GM23338 (cell line): ENCODE measurements at regions not wholly inside any gene's neighbourhood (a gene's known extent, or its start where the extent isn't known, plus 50 kb on each side); places are given as distances from the start of the nearest gene placed in this dataset.

ENCODE experiments used
- ATAC-seq: fragments of 200-7000 bp; cut with Tn5 transposase; 3 replicates; pipeline ENCODE4 v1.9.1; 2020
- DNase-seq: peaks from one replicate; pipeline ENCODE4 v3.0.0-alpha.2; 2015; ENCODE audit warnings: low spot score
- H2AFZ ChIP-seq: fragments of 200-600 bp; sonication (generic); 2 replicates; pipeline ENCODE4 v1.8.0; 2016; ENCODE audit warnings: antibody characterized with exemption, mild to moderate bottlenecking, moderate library complexity
- H3F3A ChIP-seq: fragments of 200-600 bp; sonication (generic); replicated peaks from 2 replicates; pipeline ENCODE4 v1.8.0; 2017; ENCODE audit warnings: antibody characterized with exemption, mixed run types, low read depth
- H3K27ac ChIP-seq: fragments of 200-600 bp; sonication (generic); 2 replicates; pipeline ENCODE4 v1.6.1; 2016; ENCODE audit warnings: low read depth
- H3K27me3 ChIP-seq: fragments of 200-600 bp; sonication (generic); 2 replicates; pipeline ENCODE4 v1.8.0; 2016; ENCODE audit warnings: mild to moderate bottlenecking, mixed run types, moderate library complexity; ENCODE audit not compliant: insufficient read depth
- H3K36me3 ChIP-seq: fragments of 200-600 bp; sonication (generic); 2 replicates; pipeline ENCODE4 v1.8.0; 2016; ENCODE audit warnings: mild to moderate bottlenecking; ENCODE audit not compliant: insufficient read depth
- H3K4me1 ChIP-seq: fragments of 200-600 bp; sonication (generic); 2 replicates; pipeline ENCODE4 v1.8.0; 2016; ENCODE audit warnings: mild to moderate bottlenecking, moderate library complexity; ENCODE audit not compliant: insufficient read depth
- H3K4me2 ChIP-seq: fragments of 200-600 bp; sonication (generic); 2 replicates; pipeline ENCODE4 v1.7.1; 2017; ENCODE audit warnings: mixed run types
- H3K4me3 ChIP-seq: fragments of 200-600 bp; sonication (generic); 2 replicates; pipeline ENCODE4 v1.6.1; 2016; ENCODE audit warnings: mixed run types
- H3K79me2 ChIP-seq: fragments of 200-600 bp; sonication (generic); replicated peaks from 2 replicates; pipeline ENCODE4 v1.8.0; 2017; ENCODE audit warnings: mild to moderate bottlenecking; ENCODE audit not compliant: insufficient read depth
- H3K9me2 ChIP-seq: fragments of 200-600 bp; sonication (generic); 2 replicates; pipeline ENCODE4 v1.8.0; 2017; ENCODE audit not compliant: insufficient read depth
- H4K20me1 ChIP-seq: fragments of 200-600 bp; sonication (generic); replicated peaks from 2 replicates; pipeline ENCODE4 v1.8.0; 2017; ENCODE audit warnings: mild to moderate bottlenecking; ENCODE audit not compliant: insufficient read depth
- H3K27ac Mint-ChIP-seq: 2 replicates; pipeline ENCODE4 v1.8.0; 2020; ENCODE audit warnings: inconsistent platforms, mild to moderate bottlenecking, moderate library complexity, mixed read lengths
- H3K27me3 Mint-ChIP-seq: 3 replicates; pipeline ENCODE4 v1.8.0; 2022; ENCODE audit warnings: low read depth, mild to moderate bottlenecking, moderate library complexity, mixed read lengths, inconsistent platforms; ENCODE audit not compliant: insufficient read depth, poor library complexity
- H3K36me3 Mint-ChIP-seq: 3 replicates; pipeline ENCODE4 v1.8.0; 2021; ENCODE audit warnings: low read depth, mild to moderate bottlenecking, inconsistent platforms, moderate library complexity, mixed read lengths
- H3K4me1 Mint-ChIP-seq: 3 replicates; pipeline ENCODE4 v1.8.0; 2020; ENCODE audit warnings: mild to moderate bottlenecking, inconsistent platforms, mixed read lengths
- H3K4me3 Mint-ChIP-seq: 3 replicates; pipeline ENCODE4 v1.8.0; 2021; ENCODE audit warnings: moderate library complexity, mild to moderate bottlenecking, inconsistent platforms, mixed read lengths
- H3K9me3 Mint-ChIP-seq: 3 replicates; pipeline ENCODE4 v1.8.0; 2020; ENCODE audit warnings: moderate library complexity, mild to moderate bottlenecking, inconsistent platforms, mixed read lengths
- CREB1 ChIP-seq: fragments of 250-450 bp; sonication (Bioruptor Pico); IDR thresholded peaks from 2 replicates; pipeline ENCODE4 v1.5.0; 2020; ENCODE audit warnings: low read depth, mild to moderate bottlenecking, moderate library complexity
- EZH2 ChIP-seq: fragments of 200-600 bp; sonication (generic); IDR thresholded peaks from one replicate; pipeline ENCODE4 v1.8.0; 2017; ENCODE audit warnings: antibody characterized with exemption, mild to moderate bottlenecking, low read depth; ENCODE audit not compliant: unreplicated experiment
- EZH2phosphoT487 ChIP-seq: fragments of 200-600 bp; sonication (generic); IDR thresholded peaks from one replicate; pipeline ENCODE4 v1.8.1; 2018; ENCODE audit warnings: antibody characterized with exemption; ENCODE audit not compliant: unreplicated experiment
- JUNB ChIP-seq: IDR thresholded peaks from one replicate; pipeline ENCODE4 v1.6.1; 2016; ENCODE audit warnings: antibody characterized with exemption; ENCODE audit not compliant: unreplicated experiment
- POLR2AphosphoS5 ChIP-seq: IDR thresholded peaks from 2 replicates; pipeline ENCODE4 v1.6.1; 2016; ENCODE audit warnings: antibody characterized with exemption, low read depth
- STAT1 ChIP-seq: IDR thresholded peaks from one replicate; pipeline ENCODE4 v1.6.1; 2016; ENCODE audit warnings: antibody characterized with exemption; ENCODE audit not compliant: unreplicated experiment
- ZNF114 ChIP-seq: fragments of 250-450 bp; sonication (Bioruptor Pico); IDR thresholded peaks from 2 replicates; pipeline ENCODE4 v1.5.0; 2020; ENCODE audit warnings: mild to moderate bottlenecking, moderate library complexity
- ZNF331 ChIP-seq: fragments of 250-450 bp; sonication (Bioruptor Pico); IDR thresholded peaks from 2 replicates; pipeline ENCODE4 v1.5.0; 2020; ENCODE audit warnings: low read depth, mild to moderate bottlenecking, moderate library complexity
- TF ChIP-seq, protein P1 (sequence below), 2 experiments: fragments of 200-600 bp in 1 of 2; sonication (generic) in 1 of 2; conservative IDR thresholded peaks; 2 replicates each; pipeline versions ENCODE4 v1.5.1 to v1.6.1; 2016 to 2017; ENCODE audit warnings: antibody characterized with exemption in 2 of 2, low read depth in 2 of 2, mild to moderate bottlenecking in 2 of 2, moderate library complexity in 1 of 2
- TF ChIP-seq, protein P2 (sequence below): IDR thresholded peaks from one replicate; pipeline ENCODE4 v1.6.1; 2018; ENCODE audit warnings: antibody characterized with exemption; ENCODE audit not compliant: unreplicated experiment
- TF ChIP-seq, protein P3 (sequence below): fragments of 250-450 bp; sonication (Bioruptor Pico); IDR thresholded peaks from 2 replicates; pipeline ENCODE4 v1.5.0; 2020; ENCODE audit warnings: mild to moderate bottlenecking, moderate library complexity

DNA sequence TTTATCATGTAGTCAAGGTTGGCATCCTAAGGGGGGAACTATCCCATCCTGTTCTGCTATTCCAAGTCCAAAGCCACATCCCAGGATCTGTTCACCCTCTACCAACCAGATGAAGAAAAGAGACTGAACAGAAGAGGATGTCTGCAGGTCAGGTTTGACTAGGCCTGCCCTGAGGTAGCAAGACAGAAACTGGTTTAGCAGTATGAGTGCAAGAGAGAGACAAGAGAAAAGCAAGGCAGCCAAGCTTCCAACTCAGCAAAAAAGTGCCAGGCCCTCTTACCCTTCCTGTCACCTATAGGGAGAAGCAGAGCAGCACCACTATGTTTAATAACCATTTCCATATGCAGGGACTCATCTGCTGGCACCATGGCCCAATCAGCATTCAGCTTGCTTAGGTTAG is 320.8 kb upstream of the DUSP10 start (continued):
- TF ChIP-seq JUNB (no peak), POLR2AphosphoS5 (no peak), STAT1 (no peak)
- TF ChIP-seq, protein P1, sequence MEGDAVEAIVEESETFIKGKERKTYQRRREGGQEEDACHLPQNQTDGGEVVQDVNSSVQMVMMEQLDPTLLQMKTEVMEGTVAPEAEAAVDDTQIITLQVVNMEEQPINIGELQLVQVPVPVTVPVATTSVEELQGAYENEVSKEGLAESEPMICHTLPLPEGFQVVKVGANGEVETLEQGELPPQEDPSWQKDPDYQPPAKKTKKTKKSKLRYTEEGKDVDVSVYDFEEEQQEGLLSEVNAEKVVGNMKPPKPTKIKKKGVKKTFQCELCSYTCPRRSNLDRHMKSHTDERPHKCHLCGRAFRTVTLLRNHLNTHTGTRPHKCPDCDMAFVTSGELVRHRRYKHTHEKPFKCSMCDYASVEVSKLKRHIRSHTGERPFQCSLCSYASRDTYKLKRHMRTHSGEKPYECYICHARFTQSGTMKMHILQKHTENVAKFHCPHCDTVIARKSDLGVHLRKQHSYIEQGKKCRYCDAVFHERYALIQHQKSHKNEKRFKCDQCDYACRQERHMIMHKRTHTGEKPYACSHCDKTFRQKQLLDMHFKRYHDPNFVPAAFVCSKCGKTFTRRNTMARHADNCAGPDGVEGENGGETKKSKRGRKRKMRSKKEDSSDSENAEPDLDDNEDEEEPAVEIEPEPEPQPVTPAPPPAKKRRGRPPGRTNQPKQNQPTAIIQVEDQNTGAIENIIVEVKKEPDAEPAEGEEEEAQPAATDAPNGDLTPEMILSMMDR (conservative IDR thresholded peaks at IDR 0.05; ENCODE audit: low read depth in 2 of 2), result no peak

GRCh38 chr1:222061711-222062359 is 319.9 kb upstream of the DUSP10 start:
- no peaks in the 10 kb centered on the region for H3K79me2 ChIP-seq
- H3K27me3 ChIP-seq, result no peaks in the 10 kb centered on the region
- no peak for DNase-seq
- Mint-ChIP-seq H3K27ac (no peak overlapping the region), H3K9me3 (peaks cover 27% of the 10 kb centered on the region), H3K4me1 (no peaks in the 10 kb centered on the region), H3K36me3 (peaks cover 26% of the 10 kb centered on the region), H3K4me3 (no peak overlapping the region), H3K27me3 (no peaks in the 10 kb centered on the region)
- H3K4me1 ChIP-seq, result no peaks in the 10 kb centered on the region
- H3K36me3 ChIP-seq, result no peaks in the 10 kb centered on the region
- no peaks in the 10 kb centered on the region for H4K20me1 ChIP-seq
- ATAC-seq, result no peak
- no peaks in the 10 kb centered on the region for H3K9me2 ChIP-seq
- TF ChIP-seq, protein P2, sequence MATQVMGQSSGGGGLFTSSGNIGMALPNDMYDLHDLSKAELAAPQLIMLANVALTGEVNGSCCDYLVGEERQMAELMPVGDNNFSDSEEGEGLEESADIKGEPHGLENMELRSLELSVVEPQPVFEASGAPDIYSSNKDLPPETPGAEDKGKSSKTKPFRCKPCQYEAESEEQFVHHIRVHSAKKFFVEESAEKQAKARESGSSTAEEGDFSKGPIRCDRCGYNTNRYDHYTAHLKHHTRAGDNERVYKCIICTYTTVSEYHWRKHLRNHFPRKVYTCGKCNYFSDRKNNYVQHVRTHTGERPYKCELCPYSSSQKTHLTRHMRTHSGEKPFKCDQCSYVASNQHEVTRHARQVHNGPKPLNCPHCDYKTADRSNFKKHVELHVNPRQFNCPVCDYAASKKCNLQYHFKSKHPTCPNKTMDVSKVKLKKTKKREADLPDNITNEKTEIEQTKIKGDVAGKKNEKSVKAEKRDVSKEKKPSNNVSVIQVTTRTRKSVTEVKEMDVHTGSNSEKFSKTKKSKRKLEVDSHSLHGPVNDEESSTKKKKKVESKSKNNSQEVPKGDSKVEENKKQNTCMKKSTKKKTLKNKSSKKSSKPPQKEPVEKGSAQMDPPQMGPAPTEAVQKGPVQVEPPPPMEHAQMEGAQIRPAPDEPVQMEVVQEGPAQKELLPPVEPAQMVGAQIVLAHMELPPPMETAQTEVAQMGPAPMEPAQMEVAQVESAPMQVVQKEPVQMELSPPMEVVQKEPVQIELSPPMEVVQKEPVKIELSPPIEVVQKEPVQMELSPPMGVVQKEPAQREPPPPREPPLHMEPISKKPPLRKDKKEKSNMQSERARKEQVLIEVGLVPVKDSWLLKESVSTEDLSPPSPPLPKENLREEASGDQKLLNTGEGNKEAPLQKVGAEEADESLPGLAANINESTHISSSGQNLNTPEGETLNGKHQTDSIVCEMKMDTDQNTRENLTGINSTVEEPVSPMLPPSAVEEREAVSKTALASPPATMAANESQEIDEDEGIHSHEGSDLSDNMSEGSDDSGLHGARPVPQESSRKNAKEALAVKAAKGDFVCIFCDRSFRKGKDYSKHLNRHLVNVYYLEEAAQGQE, result no peak
- no peak for TF ChIP-seq EZH2phosphoT487
- TF ChIP-seq POLR2AphosphoS5, result no peak
- no peak for TF ChIP-seq EZH2
- TF ChIP-seq JUNB, result no peak
- no peak for TF ChIP-seq ZNF114 (CRISPR knock-in tag)
- TF ChIP-seq, protein P3, sequence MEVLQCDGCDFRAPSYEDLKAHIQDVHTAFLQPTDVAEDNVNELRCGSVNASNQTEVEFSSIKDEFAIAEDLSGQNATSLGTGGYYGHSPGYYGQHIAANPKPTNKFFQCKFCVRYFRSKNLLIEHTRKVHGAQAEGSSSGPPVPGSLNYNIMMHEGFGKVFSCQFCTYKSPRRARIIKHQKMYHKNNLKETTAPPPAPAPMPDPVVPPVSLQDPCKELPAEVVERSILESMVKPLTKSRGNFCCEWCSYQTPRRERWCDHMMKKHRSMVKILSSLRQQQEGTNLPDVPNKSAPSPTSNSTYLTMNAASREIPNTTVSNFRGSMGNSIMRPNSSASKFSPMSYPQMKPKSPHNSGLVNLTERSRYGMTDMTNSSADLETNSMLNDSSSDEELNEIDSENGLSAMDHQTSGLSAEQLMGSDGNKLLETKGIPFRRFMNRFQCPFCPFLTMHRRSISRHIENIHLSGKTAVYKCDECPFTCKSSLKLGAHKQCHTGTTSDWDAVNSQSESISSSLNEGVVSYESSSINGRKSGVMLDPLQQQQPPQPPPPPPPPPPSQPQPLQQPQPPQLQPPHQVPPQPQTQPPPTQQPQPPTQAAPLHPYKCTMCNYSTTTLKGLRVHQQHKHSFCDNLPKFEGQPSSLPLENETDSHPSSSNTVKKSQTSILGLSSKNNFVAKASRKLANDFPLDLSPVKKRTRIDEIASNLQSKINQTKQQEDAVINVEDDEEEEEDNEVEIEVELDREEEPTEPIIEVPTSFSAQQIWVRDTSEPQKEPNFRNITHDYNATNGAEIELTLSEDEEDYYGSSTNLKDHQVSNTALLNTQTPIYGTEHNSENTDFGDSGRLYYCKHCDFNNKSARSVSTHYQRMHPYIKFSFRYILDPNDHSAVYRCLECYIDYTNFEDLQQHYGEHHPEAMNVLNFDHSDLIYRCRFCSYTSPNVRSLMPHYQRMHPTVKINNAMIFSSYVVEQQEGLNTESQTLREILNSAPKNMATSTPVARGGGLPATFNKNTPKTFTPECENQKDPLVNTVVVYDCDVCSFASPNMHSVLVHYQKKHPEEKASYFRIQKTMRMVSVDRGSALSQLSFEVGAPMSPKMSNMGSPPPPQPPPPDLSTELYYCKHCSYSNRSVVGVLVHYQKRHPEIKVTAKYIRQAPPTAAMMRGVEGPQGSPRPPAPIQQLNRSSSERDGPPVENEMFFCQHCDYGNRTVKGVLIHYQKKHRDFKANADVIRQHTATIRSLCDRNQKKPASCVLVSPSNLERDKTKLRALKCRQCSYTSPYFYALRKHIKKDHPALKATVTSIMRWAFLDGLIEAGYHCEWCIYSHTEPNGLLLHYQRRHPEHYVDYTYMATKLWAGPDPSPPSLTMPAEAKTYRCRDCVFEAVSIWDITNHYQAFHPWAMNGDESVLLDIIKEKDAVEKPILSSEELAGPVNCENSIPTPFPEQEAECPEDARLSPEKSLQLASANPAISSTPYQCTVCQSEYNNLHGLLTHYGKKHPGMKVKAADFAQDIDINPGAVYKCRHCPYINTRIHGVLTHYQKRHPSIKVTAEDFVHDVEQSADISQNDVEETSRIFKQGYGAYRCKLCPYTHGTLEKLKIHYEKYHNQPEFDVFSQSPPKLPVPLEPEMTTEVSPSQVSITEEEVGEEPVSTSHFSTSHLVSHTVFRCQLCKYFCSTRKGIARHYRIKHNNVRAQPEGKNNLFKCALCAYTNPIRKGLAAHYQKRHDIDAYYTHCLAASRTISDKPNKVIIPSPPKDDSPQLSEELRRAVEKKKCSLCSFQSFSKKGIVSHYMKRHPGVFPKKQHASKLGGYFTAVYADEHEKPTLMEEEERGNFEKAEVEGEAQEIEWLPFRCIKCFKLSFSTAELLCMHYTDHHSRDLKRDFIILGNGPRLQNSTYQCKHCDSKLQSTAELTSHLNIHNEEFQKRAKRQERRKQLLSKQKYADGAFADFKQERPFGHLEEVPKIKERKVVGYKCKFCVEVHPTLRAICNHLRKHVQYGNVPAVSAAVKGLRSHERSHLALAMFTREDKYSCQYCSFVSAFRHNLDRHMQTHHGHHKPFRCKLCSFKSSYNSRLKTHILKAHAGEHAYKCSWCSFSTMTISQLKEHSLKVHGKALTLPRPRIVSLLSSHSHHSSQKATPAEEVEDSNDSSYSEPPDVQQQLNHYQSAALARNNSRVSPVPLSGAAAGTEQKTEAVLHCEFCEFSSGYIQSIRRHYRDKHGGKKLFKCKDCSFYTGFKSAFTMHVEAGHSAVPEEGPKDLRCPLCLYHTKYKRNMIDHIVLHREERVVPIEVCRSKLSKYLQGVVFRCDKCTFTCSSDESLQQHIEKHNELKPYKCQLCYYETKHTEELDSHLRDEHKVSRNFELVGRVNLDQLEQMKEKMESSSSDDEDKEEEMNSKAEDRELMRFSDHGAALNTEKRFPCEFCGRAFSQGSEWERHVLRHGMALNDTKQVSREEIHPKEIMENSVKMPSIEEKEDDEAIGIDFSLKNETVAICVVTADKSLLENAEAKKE (CRISPR knock-in tag), result no peak
- TF ChIP-seq ZNF331 (CRISPR knock-in tag), result no peak
- no peak for TF ChIP-seq CREB1
- no peak overlapping the region for H3K4me3 ChIP-seq
- H3K27ac ChIP-seq, result no peak overlapping the region
- no peak overlapping the region for H3K4me2 ChIP-seq
- no peak overlapping the region for H2AFZ ChIP-seq
- no peaks in the 10 kb centered on the region for H3F3A ChIP-seq
